Endothelial cell (in vitro differentiated cells): ENCODE measurements at regions not wholly inside any gene's neighbourhood (a gene's known extent, or its start where the extent isn't known, plus 50 kb on each side); places are given as distances from the start of the nearest gene placed in this dataset.

ENCODE experiments used
- DNase-seq: peaks from one replicate; pipeline ENCODE4 v3.0.0; 2021; ENCODE audit warnings: low spot score
- H3K27ac Mint-ChIP-seq: one replicate; pipeline ENCODE4 v1.8.0; 2021; ENCODE audit warnings: mixed read lengths, inconsistent platforms; ENCODE audit not compliant: unreplicated experiment
- H3K27me3 Mint-ChIP-seq: one replicate; pipeline ENCODE4 v1.8.0; 2021; ENCODE audit warnings: mild to moderate bottlenecking, moderate library complexity, mixed read lengths, inconsistent platforms; ENCODE audit not compliant: unreplicated experiment
- H3K36me3 Mint-ChIP-seq: one replicate; pipeline ENCODE4 v1.8.0; 2021; ENCODE audit warnings: mild to moderate bottlenecking, low read depth, mixed read lengths, inconsistent platforms; ENCODE audit not compliant: unreplicated experiment
- H3K4me1 Mint-ChIP-seq: one replicate; pipeline ENCODE4 v1.8.0; 2021; ENCODE audit warnings: mild to moderate bottlenecking, mixed read lengths, inconsistent platforms; ENCODE audit not compliant: unreplicated experiment
- H3K4me3 Mint-ChIP-seq: one replicate; pipeline ENCODE4 v1.8.0; 2021; ENCODE audit warnings: mild to moderate bottlenecking, mixed read lengths, inconsistent platforms; ENCODE audit not compliant: unreplicated experiment
- H3K9me3 Mint-ChIP-seq: one replicate; pipeline ENCODE4 v1.8.0; 2021; ENCODE audit warnings: mixed read lengths, inconsistent platforms; ENCODE audit not compliant: unreplicated experiment
- CTCF ChIP-seq: fragments of 200-600 bp; sonication (generic); IDR thresholded peaks from one replicate; pipeline ENCODE4 v1.5.0; 2021; ENCODE audit warnings: antibody characterized with exemption; ENCODE audit not compliant: unreplicated experiment

DNA sequence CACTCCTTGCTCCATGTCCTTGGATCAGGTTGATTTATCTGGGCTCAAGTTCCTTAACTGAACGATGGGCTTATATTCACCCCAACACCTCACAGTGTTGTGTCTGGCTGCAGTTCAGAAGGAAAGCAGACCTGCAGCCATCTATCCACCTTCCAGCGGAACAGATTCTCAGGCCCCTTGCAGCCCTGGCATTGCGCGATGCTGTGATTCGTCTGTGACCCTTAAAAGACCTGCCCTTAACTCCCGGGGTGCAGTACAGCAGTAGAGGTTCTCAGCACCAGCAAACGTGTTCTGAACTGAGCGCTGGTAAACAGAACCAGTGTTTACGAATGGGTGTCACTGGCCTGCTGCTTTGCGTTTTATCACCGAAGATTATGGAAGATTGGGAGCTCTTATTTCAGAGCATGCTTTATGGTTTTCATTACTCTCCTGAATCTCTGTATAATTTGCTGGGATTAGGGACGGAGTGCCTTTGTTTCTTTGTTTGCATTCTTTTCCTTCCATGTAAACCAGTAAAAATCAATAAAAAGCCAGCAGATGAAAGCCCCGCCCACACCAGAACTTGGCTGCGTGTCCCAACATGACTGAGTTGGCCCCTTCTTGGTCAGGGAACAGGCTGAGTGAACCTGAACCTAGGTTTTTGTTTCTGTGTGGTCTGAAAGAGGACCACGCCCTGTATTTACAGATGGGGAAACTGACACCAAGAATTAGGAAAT lies 286.7 kb upstream of the CRY1 start:
- no peak overlapping the region for H3K4me3 Mint-ChIP-seq
- H3K27me3 Mint-ChIP-seq, result peaks cover 1% of the 10 kb centered on the region
- no peaks in the 10 kb centered on the region for H3K4me1 Mint-ChIP-seq
- DNase-seq, result no peak
- no peak for TF ChIP-seq CTCF
- H3K36me3 Mint-ChIP-seq, result no peaks in the 10 kb centered on the region
- H3K27ac Mint-ChIP-seq, result no peak overlapping the region
- no peaks in the 10 kb centered on the region for H3K9me3 Mint-ChIP-seq

- H3K4me3 Mint-ChIP-seq, result no peak overlapping the region
- TF ChIP-seq CTCF, result no peak
- H3K9me3 Mint-ChIP-seq, result peaks cover 4% of the 10 kb centered on the region
- peaks cover 2% of the 10 kb centered on the region for H3K27me3 Mint-ChIP-seq
- peaks cover 5% of the 10 kb centered on the region for H3K36me3 Mint-ChIP-seq
- H3K4me1 Mint-ChIP-seq, result peaks cover 3% of the 10 kb centered on the region
- H3K27ac Mint-ChIP-seq, result no peak overlapping the region
- no peak for DNase-seq
Measured at GRCh38 chr12:107384645-107385044, 291.3 kb upstream of the CRY1 start.

DNA sequence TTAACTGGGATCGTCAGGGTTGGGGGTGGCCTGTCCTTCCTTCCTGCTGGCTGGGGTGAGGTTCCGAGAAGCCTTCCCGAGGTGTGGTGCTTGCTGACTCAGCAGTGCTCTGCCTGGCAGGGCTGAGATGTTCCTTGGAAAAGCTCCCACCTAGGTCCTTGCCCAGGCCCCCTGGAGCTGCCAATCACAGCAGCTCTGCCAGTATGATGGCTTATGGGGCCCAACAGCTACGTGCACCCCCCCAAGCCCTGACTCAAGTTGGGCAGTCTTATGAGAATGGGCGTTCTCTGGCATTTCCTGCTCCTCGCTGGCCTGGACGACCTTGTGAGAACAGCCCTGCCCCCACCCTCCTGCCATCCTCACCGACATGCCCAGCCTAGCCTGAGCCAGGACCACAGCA lies 292.2 kb upstream of the CRY1 start:
- Mint-ChIP-seq H3K4me3 (no peak overlapping the region), H3K4me1 (peaks cover 6% of the 10 kb centered on the region), H3K36me3 (peaks cover 8% of the 10 kb centered on the region), H3K27ac (no peak overlapping the region), H3K9me3 (peaks cover 6% of the 10 kb centered on the region), H3K27me3 (peaks cover 2% of the 10 kb centered on the region)
- DNase-seq, result no peak
- TF ChIP-seq CTCF, result no peak

DNA sequence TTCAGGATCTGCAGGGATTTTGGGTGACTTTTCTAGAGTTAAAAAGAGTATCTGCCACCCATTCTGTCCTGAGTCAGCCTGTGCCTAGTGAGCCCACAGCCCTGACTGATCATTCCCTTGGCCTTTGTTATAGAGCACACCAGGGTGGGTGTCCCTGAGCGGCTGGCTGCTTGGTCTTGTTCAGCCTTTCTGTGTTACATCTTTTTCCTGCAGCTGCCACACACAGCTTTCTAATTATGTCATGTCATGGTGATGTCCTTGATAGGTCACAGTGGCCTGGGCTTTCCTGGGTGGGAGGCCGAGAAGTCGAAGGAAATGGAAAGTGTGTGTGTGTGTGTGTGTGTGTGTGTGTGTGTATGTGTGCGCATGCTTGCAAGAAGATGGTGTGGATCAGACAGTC lies 293.2 kb upstream of the CRY1 start:
- no peak overlapping the region for H3K27ac Mint-ChIP-seq
- TF ChIP-seq CTCF, result no peak
- peaks cover 2% of the 10 kb centered on the region for H3K27me3 Mint-ChIP-seq
- no peak overlapping the region for H3K4me3 Mint-ChIP-seq
- H3K4me1 Mint-ChIP-seq, result peaks cover 7% of the 10 kb centered on the region
- no peak for DNase-seq
- H3K9me3 Mint-ChIP-seq, result peaks cover 6% of the 10 kb centered on the region
- peaks cover 8% of the 10 kb centered on the region for H3K36me3 Mint-ChIP-seq

DNA sequence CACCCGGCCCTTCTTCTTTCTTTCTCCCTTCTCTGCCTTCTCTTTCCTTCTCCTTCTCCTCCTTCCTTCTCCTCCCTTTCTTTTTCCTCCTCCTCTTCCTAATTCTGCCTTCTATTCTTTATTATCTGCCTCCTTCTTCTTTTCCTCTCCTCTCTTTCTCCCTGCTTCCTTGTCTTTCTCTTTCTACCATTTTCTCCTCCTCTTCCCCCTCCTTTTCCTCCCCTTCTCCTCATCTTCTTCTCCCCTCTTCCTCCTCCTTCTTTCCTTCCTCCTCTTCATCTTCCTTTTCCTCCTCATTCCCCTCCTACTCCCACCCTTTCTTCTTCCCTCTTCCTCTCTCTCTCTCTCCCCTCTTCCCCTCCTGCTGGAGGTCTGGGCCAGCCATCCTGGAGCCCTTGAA lies 294.9 kb upstream of the CRY1 start:
- Mint-ChIP-seq H3K27ac (no peak overlapping the region), H3K4me1 (peaks cover 20% of the 10 kb centered on the region), H3K4me3 (no peak overlapping the region), H3K27me3 (peaks cover 7% of the 10 kb centered on the region), H3K9me3 (peaks cover 6% of the 10 kb centered on the region), H3K36me3 (peaks cover 8% of the 10 kb centered on the region)
- no peak for TF ChIP-seq CTCF
- DNase-seq, result no peak
